H1 (cell line): ENCODE measurements at regions not wholly inside any gene's neighbourhood (a gene's known extent, or its start where the extent isn't known, plus 50 kb on each side); places are given as distances from the start of the nearest gene placed in this dataset.

ENCODE experiments used
- CTCF ChIA-PET: fragments of 300-600 bp; sonication (Branson Sonifier 250); formaldehyde crosslinking; loops from one replicate; lab custom pipeline; 2021; ENCODE audit not compliant: partially characterized antibody; lab: Charles Lee
- POLR2A ChIA-PET: fragments of 300-600 bp; sonication (Branson Sonifier 250); formaldehyde crosslinking; loops from one replicate; lab custom pipeline; 2021; ENCODE audit warnings: inconsistent platforms; ENCODE audit not compliant: partially characterized antibody; lab: Charles Lee
- DNase-seq, 2 experiments: peaks; one replicate each; pipeline versions ENCODE4 v3.0.0 to v3.0.0-alpha.2; 2010 to 2022; ENCODE audit warnings: low spot score in 2 of 2, low read depth in 1 of 2, mixed read lengths in 1 of 2
- FAIRE-seq: peaks from 2 replicates; lab custom pipeline; 2011; peaks lifted over from hg19 to GRCh38; lab: Jason Lieb, UNC
- H2AFZ ChIP-seq: 2 replicates; pipeline ENCODE4 v1.8.1; 2012; ENCODE audit warnings: low read length, inconsistent platforms
- H2AK5ac ChIP-seq: 2 replicates; pipeline ENCODE4 v1.6.1; 2013; ENCODE audit warnings: low read depth, low read length
- H2BK120ac ChIP-seq: replicated peaks from 2 replicates; pipeline ENCODE3; 2013; ENCODE audit warnings: low read depth, low read length, inconsistent platforms
- H2BK12ac ChIP-seq: 2 replicates; pipeline ENCODE4 v1.6.1; 2013; ENCODE audit warnings: low read depth, low read length
- H2BK15ac ChIP-seq: 2 replicates; pipeline ENCODE4 v1.6.1; 2013; ENCODE audit warnings: low read length
- H2BK20ac ChIP-seq: 2 replicates; pipeline ENCODE4 v1.6.1; 2013; ENCODE audit warnings: low read length
- H2BK5ac ChIP-seq: 2 replicates; pipeline ENCODE4 v1.6.1; 2013; ENCODE audit warnings: low read depth, low read length
- H3K14ac ChIP-seq: 2 replicates; pipeline ENCODE4 v1.6.1; 2013; ENCODE audit warnings: inconsistent platforms; ENCODE audit not compliant: insufficient read length
- H3K18ac ChIP-seq: 2 replicates; pipeline ENCODE4 v1.6.1; 2013; ENCODE audit warnings: low read length; ENCODE audit errors: extremely low read depth
- H3K23ac ChIP-seq: 2 replicates; pipeline ENCODE4 v1.6.1; 2013; ENCODE audit warnings: inconsistent platforms; ENCODE audit not compliant: insufficient read length
- H3K23me2 ChIP-seq: 2 replicates; pipeline ENCODE4 v1.6.1; 2013; ENCODE audit warnings: low read depth, low read length
- H3K27ac ChIP-seq: 2 replicates; pipeline ENCODE4 v1.6.1; 2011; ENCODE audit warnings: low read depth, low read length, inconsistent platforms
- H3K27me3 ChIP-seq, 4 experiments: replicated peaks in 1 of 4; 1 replicate in 1 of 4; 2 replicates in 3 of 4; pipeline versions ENCODE4 v1.6.1 to v1.8.1; 2011 to 2013; ENCODE audit warnings: low read length in 3 of 4, mild to moderate bottlenecking in 3 of 4, inconsistent platforms in 2 of 4, mixed read lengths in 2 of 4, moderate library complexity in 1 of 4; ENCODE audit not compliant: control insufficient read depth in 3 of 4, insufficient read depth in 3 of 4; ENCODE audit errors: extremely low read depth in 1 of 4
- H3K36me3 ChIP-seq, 4 experiments: 2 replicates each; pipeline versions ENCODE4 v1.6.1 to v1.8.1; 2011 to 2013; ENCODE audit warnings: mild to moderate bottlenecking in 4 of 4, low read length in 3 of 4, moderate library complexity in 2 of 4, control low read depth in 1 of 4, inconsistent platforms in 1 of 4; ENCODE audit not compliant: insufficient read depth in 4 of 4, control insufficient read depth in 2 of 4
- H3K4ac ChIP-seq: replicated peaks from 2 replicates; pipeline ENCODE3; 2013; ENCODE audit warnings: low read length, low read depth, mixed read lengths, inconsistent platforms; ENCODE audit not compliant: insufficient read length
- H3K4me1 ChIP-seq, 4 experiments: replicated peaks in 1 of 4; 1 replicate in 1 of 4; 2 replicates in 3 of 4; pipeline versions ENCODE4 v1.6.1 to v1.8.1; 2011 to 2013; ENCODE audit warnings: low read length in 3 of 4, inconsistent platforms in 2 of 4, mixed read lengths in 1 of 4; ENCODE audit not compliant: insufficient read depth in 4 of 4, control insufficient read depth in 3 of 4
- H3K4me2 ChIP-seq, 2 experiments: 2 replicates each; pipeline versions ENCODE4 v1.6.1 to v1.8.1; 2011 to 2013; ENCODE audit warnings: low read depth in 2 of 2, low read length in 2 of 2, control low read depth in 1 of 2, inconsistent platforms in 1 of 2, mild to moderate bottlenecking in 1 of 2; ENCODE audit not compliant: insufficient read depth in 1 of 2
- H3K4me3 ChIP-seq, 4 experiments: fragments of 200-600, 300-600 bp in 1 of 4; sonication (generic), shearing (Covaris generic), sonication (Bioruptor Twin) in 1 of 4; 2 replicates each; pipeline versions ENCODE4 v1.5.1 to v1.8.1; 2011 to 2016; ENCODE audit warnings: low read length in 4 of 4, low read depth in 3 of 4, control low read depth in 2 of 4, inconsistent platforms in 2 of 4, mild to moderate bottlenecking in 2 of 4, mixed read lengths in 1 of 4, moderate library complexity in 1 of 4; ENCODE audit not compliant: insufficient read depth in 2 of 4; ENCODE audit errors: extremely low read depth in 1 of 4
- H3K56ac ChIP-seq: replicated peaks from 2 replicates; pipeline ENCODE3; 2013; ENCODE audit warnings: low read depth, mild to moderate bottlenecking, mixed read lengths, low read length, inconsistent platforms; ENCODE audit not compliant: insufficient read length
- H3K79me1 ChIP-seq: 2 replicates; pipeline ENCODE4 v1.6.1; 2013; ENCODE audit warnings: low read depth, low read length, control low read depth
- H3K79me2 ChIP-seq, 2 experiments: 2 replicates each; pipeline versions ENCODE4 v1.6.1 to v1.8.1; 2012 to 2013; ENCODE audit warnings: low read length in 2 of 2, mild to moderate bottlenecking in 2 of 2, inconsistent platforms in 1 of 2; ENCODE audit not compliant: insufficient read depth in 2 of 2, control insufficient read depth in 1 of 2
- H3K9ac ChIP-seq, 4 experiments: replicated peaks in 1 of 4; 1 replicate in 1 of 4; 2 replicates in 3 of 4; pipeline versions ENCODE4 v1.6.1 to v1.8.1; 2011 to 2013; ENCODE audit warnings: low read depth in 3 of 4, low read length in 3 of 4, control low read depth in 2 of 4, mild to moderate bottlenecking in 2 of 4, moderate library complexity in 2 of 4, inconsistent platforms in 1 of 4; ENCODE audit errors: extremely low read depth in 1 of 4
- H3K9me3 ChIP-seq, 2 experiments: 2 replicates each; pipeline versions ENCODE4 v1.6.1 to v1.8.1; 2012 to 2013; ENCODE audit warnings: mild to moderate bottlenecking in 2 of 2, moderate library complexity in 2 of 2, control low read depth in 1 of 2, inconsistent platforms in 1 of 2, low read depth in 1 of 2, low read length in 1 of 2, mixed read lengths in 1 of 2; ENCODE audit not compliant: insufficient read depth in 2 of 2
- H4K20me1 ChIP-seq, 2 experiments: replicated peaks in 1 of 2; 2 replicates each; pipeline versions ENCODE3 to v1.8.1; 2011 to 2013; ENCODE audit warnings: inconsistent platforms in 2 of 2, low read length in 2 of 2, mild to moderate bottlenecking in 1 of 2; ENCODE audit not compliant: insufficient read depth in 2 of 2, control insufficient read depth in 1 of 2
- H4K5ac ChIP-seq: 2 replicates; pipeline ENCODE4 v1.6.1; 2013; ENCODE audit warnings: low read length, low read depth, mixed read lengths, inconsistent platforms; ENCODE audit not compliant: insufficient read length
- H4K8ac ChIP-seq: 2 replicates; pipeline ENCODE4 v1.8.0; 2013; ENCODE audit warnings: mild to moderate bottlenecking, moderate library complexity, low read length, inconsistent platforms; ENCODE audit not compliant: insufficient read depth; ENCODE audit errors: extremely low read depth
- H4K91ac ChIP-seq: replicated peaks from 2 replicates; pipeline ENCODE3; 2013; ENCODE audit warnings: low read length, mixed read lengths, inconsistent platforms; ENCODE audit not compliant: insufficient read length
- CBX8 ChIP-seq: fragments of 300-800, 300-1000 bp; sonication (generic); IDR thresholded peaks from 2 replicates; pipeline ENCODE4 v1.7.1; 2016; ENCODE audit warnings: low read depth, low read length, borderline replicate concordance
- CREB1 ChIP-seq: IDR thresholded peaks from 2 replicates; pipeline ENCODE4 v1.6.1; 2012; ENCODE audit warnings: inconsistent platforms
- CTBP2 ChIP-seq: IDR thresholded peaks from 2 replicates; pipeline ENCODE4 v1.7.0; 2011; ENCODE audit warnings: borderline replicate concordance, mild to moderate bottlenecking, moderate library complexity, mixed read lengths, low read length; ENCODE audit not compliant: insufficient read depth, insufficient read length
- EP300 ChIP-seq, 2 experiments: IDR thresholded peaks; 1 replicate in 1 of 2; 2 replicates in 1 of 2; pipeline ENCODE4 v1.6.1; 2011 to 2012; ENCODE audit warnings: low read depth in 2 of 2, low read length in 2 of 2, mild to moderate bottlenecking in 2 of 2, borderline replicate concordance in 1 of 2, inconsistent platforms in 1 of 2, moderate library complexity in 1 of 2
- RBBP5 ChIP-seq: IDR thresholded peaks from 2 replicates; pipeline ENCODE4 v1.7.1; 2012; ENCODE audit warnings: low read depth, mild to moderate bottlenecking, inconsistent platforms, low read length, moderate library complexity, borderline replicate concordance
- TAF7 ChIP-seq: optimal IDR thresholded peaks from 2 replicates; pipeline ENCODE3; 2011; ENCODE audit warnings: low read depth, mild to moderate bottlenecking, inconsistent platforms, low read length, moderate library complexity, borderline replicate concordance
- TEAD4 ChIP-seq: IDR thresholded peaks from 2 replicates; pipeline ENCODE4 v1.6.1; 2012; ENCODE audit warnings: low read depth, low read length, inconsistent platforms, mixed read lengths
- WGBS, 2 experiments: shearing (Covaris generic) in 1 of 2; methylation state at CpG; one replicate each; pipeline versions ENCODE4 v1.1.6 to v1.1.7; 2013 to 2015; ENCODE audit warnings: low lambda C conversion rate in 2 of 2, mixed read lengths in 2 of 2, inconsistent platforms in 1 of 2, low coverage in 1 of 2, missing lambda C conversion rate in 1 of 2; ENCODE audit not compliant: insufficient replicate concordance in 2 of 2, insufficient coverage in 1 of 2, insufficient read length in 1 of 2; ENCODE audit errors: extremely low coverage in 1 of 2, missing lambda C conversion rate in 1 of 2; 5-methylcytosine and 5-hydroxymethylcytosine counted together
- TF ChIP-seq, protein P1 (sequence below), 3 experiments: IDR thresholded peaks; 1 replicate in 2 of 3; 2 replicates in 1 of 3; pipeline versions ENCODE4 v1.5.1 to v1.6.1; 2011; ENCODE audit warnings: low read length in 3 of 3, mild to moderate bottlenecking in 3 of 3, inconsistent platforms in 2 of 3, low read depth in 1 of 3, moderate library complexity in 1 of 3; ENCODE audit not compliant: insufficient read depth in 1 of 3; ENCODE audit errors: control extremely low read depth in 1 of 3
- TF ChIP-seq, protein P2 (sequence below): IDR thresholded peaks from 2 replicates; pipeline ENCODE4 v1.6.1; 2012; ENCODE audit warnings: low read length, inconsistent platforms

DNA sequence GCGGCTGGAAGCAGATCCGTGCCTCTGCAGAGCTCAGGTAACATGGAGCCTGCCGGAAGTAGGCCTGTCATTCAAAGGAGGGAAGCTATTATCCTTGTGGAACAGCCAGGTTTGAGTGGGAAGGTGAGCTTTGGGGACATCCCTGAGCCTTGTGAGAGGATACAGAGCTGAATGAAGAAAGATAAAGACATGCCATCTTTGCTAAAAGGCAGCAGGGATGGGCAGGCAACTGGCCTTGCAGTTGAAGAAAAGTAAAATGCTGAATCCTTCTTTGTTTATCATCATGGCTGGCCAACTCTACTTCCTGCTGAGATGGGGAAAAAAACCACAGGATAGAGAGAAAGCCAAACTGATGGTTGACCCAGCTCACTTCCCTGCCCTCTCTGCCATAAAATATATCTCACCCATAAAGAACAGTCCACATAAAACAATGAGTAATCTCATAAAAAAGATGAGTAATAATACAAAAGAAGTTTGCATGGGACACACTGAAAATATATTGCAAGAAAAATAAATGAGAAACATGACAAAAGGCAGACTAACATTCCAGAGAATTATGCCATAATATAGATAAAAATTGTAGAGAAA is 226.3 kb downstream of the DLEU7 start:
- Histone ChIP-seq H2AFZ (peak overlapping the region; percentile 43; the same call in 1 of the 2 replicates), H4K5ac (no peak overlapping the region), H3K4me3 (no peak overlapping the region), H2BK5ac (no peak overlapping the region), H4K91ac (no peak overlapping the region), H3K23ac (no peak overlapping the region), H3K27ac (no peak overlapping the region), H2BK120ac (no peak overlapping the region), H3K4me2 (no peak overlapping the region), H3K27me3 (no peaks in the 10 kb centered on the region), H2BK20ac (no peak overlapping the region), H2BK15ac (no peak overlapping the region), H3K18ac (no peak overlapping the region), H3K9me3 (no peaks in the 10 kb centered on the region), H4K8ac (no peak overlapping the region), H3K4ac (no peak overlapping the region), H3K9ac (no peak overlapping the region), H3K23me2 (no peaks in the 10 kb centered on the region), H3K79me1 (no peaks in the 10 kb centered on the region), H2BK12ac (no peak overlapping the region), H4K20me1 (no peaks in the 10 kb centered on the region), H3K36me3 (no peaks in the 10 kb centered on the region), H3K79me2 (no peaks in the 10 kb centered on the region), H2AK5ac (no peak overlapping the region), H3K14ac (no peak overlapping the region), H3K4me1 (no peaks in the 10 kb centered on the region), H3K56ac (no peak overlapping the region)
- ChIA-PET POLR2A (no interaction called here), CTCF (interaction anchor here (0.7 to 1.2 kb wide), 2 partner anchors 294 to 437 kb away, joined by 3 read pairs; no protein-coding TSS in a partner anchor)
- 74% methylated on average over 3 of the region's 3 CpGs; no CpG with 5 or more reads in 1 of the 2 experiments for WGBS, 2 experiments
- TF ChIP-seq CBX8, result no peak
- no peak for TF ChIP-seq CTBP2
- TF ChIP-seq CREB1, result no peak
- TF ChIP-seq RBBP5, result no peak
- no peak for TF ChIP-seq TEAD4
- TF ChIP-seq, protein P1, sequence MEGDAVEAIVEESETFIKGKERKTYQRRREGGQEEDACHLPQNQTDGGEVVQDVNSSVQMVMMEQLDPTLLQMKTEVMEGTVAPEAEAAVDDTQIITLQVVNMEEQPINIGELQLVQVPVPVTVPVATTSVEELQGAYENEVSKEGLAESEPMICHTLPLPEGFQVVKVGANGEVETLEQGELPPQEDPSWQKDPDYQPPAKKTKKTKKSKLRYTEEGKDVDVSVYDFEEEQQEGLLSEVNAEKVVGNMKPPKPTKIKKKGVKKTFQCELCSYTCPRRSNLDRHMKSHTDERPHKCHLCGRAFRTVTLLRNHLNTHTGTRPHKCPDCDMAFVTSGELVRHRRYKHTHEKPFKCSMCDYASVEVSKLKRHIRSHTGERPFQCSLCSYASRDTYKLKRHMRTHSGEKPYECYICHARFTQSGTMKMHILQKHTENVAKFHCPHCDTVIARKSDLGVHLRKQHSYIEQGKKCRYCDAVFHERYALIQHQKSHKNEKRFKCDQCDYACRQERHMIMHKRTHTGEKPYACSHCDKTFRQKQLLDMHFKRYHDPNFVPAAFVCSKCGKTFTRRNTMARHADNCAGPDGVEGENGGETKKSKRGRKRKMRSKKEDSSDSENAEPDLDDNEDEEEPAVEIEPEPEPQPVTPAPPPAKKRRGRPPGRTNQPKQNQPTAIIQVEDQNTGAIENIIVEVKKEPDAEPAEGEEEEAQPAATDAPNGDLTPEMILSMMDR (IDR thresholded peaks at IDR 0.05; ENCODE audit: control extremely low read depth in 1 of 3, insufficient read depth in 1 of 3, low read depth in 1 of 3, low read length in 3 of 3), result no peak
- TF ChIP-seq TAF7, result no peak
- no peak for TF ChIP-seq EP300 (IDR thresholded peaks at IDR 0.05; ENCODE audit: borderline replicate concordance in 1 of 2, low read depth in 2 of 2, low read length in 2 of 2)
- TF ChIP-seq, protein P2, sequence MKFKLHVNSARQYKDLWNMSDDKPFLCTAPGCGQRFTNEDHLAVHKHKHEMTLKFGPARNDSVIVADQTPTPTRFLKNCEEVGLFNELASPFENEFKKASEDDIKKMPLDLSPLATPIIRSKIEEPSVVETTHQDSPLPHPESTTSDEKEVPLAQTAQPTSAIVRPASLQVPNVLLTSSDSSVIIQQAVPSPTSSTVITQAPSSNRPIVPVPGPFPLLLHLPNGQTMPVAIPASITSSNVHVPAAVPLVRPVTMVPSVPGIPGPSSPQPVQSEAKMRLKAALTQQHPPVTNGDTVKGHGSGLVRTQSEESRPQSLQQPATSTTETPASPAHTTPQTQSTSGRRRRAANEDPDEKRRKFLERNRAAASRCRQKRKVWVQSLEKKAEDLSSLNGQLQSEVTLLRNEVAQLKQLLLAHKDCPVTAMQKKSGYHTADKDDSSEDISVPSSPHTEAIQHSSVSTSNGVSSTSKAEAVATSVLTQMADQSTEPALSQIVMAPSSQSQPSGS, result no peak
- FAIRE-seq (no peak), DNase-seq (no peak)
